HepG2 (cell line): ENCODE measurements at regions not wholly inside any gene's neighbourhood (a gene's known extent, or its start where the extent isn't known, plus 50 kb on each side); places are given as distances from the start of the nearest gene placed in this dataset.

Experiments
- ARNT ChIP-seq: fragments of 450-650 bp; IDR thresholded peaks from 2 replicates; pipeline ENCODE4 v1.6.1; 2017
- CBFB ChIP-seq: sonication (generic); formaldehyde crosslinking; IDR thresholded peaks from 2 replicates; pipeline ENCODE4 v1.4.0; 2020; ENCODE audit warnings: missing genetic modification reagents
- HNRNPLL ChIP-seq: fragments of 200-400 bp; formaldehyde crosslinking; IDR thresholded peaks from 2 replicates; pipeline ENCODE4 v1.6.1; 2017; ENCODE audit warnings: mild to moderate bottlenecking, low read depth, low read length; ENCODE audit not compliant: poor library complexity, severe bottlenecking
- HNRNPUL1 ChIP-seq: fragments of 200-400 bp; formaldehyde crosslinking; IDR thresholded peaks from 2 replicates; pipeline ENCODE4 v1.6.1; 2017; ENCODE audit warnings: low read depth, mild to moderate bottlenecking, low read length, moderate library complexity
- KDM2A ChIP-seq: sonication (generic); formaldehyde crosslinking; IDR thresholded peaks from 2 replicates; pipeline ENCODE4 v1.4.0; 2020; ENCODE audit warnings: low read depth, missing genetic modification reagents, borderline replicate concordance
- KDM5B ChIP-seq: sonication (generic); formaldehyde crosslinking; IDR thresholded peaks from 2 replicates; pipeline ENCODE4 v1.4.0; 2020; ENCODE audit warnings: missing genetic modification reagents, mild to moderate bottlenecking, borderline replicate concordance
- KMT2A ChIP-seq: sonication (generic); formaldehyde crosslinking; IDR thresholded peaks from 2 replicates; pipeline ENCODE4 v1.4.0; 2020; ENCODE audit warnings: missing genetic modification reagents
- MTA1 ChIP-seq: sonication (generic); formaldehyde crosslinking; IDR thresholded peaks from 2 replicates; pipeline ENCODE4 v1.4.0; 2020; ENCODE audit warnings: missing genetic modification reagents, mild to moderate bottlenecking, borderline replicate concordance
- NFKB2 ChIP-seq: sonication (generic); formaldehyde crosslinking; IDR thresholded peaks from 2 replicates; pipeline ENCODE4 v1.4.0; 2020; ENCODE audit warnings: missing genetic modification reagents, borderline replicate concordance
- PHF20 ChIP-seq: sonication (generic); formaldehyde crosslinking; IDR thresholded peaks from 2 replicates; pipeline ENCODE4 v1.5.0; 2020; ENCODE audit warnings: mild to moderate bottlenecking, missing genetic modification reagents
- RFX3 ChIP-seq: IDR thresholded peaks from 2 replicates; pipeline ENCODE4 v1.6.1; 2016; ENCODE audit warnings: missing biosample characterization, missing genetic modification reagents
- SATB2 ChIP-seq: sonication (generic); formaldehyde crosslinking; IDR thresholded peaks from 2 replicates; pipeline ENCODE4 v1.5.0; 2020; ENCODE audit warnings: missing genetic modification reagents
- SP4 ChIP-seq: sonication (generic); formaldehyde crosslinking; IDR thresholded peaks from 2 replicates; pipeline ENCODE4 v1.8.1; 2023; ENCODE audit warnings: mild to moderate bottlenecking, missing genetic modification reagents
- TBL1XR1 ChIP-seq: fragments of 150-350 bp; IDR thresholded peaks from 2 replicates; pipeline ENCODE4 v1.6.1; 2014; ENCODE audit warnings: borderline replicate concordance, low read length; ENCODE audit not compliant: partially characterized antibody
- ZBTB39 ChIP-seq: sonication (generic); formaldehyde crosslinking; IDR thresholded peaks from 2 replicates; pipeline ENCODE4 v1.5.0; 2020; ENCODE audit warnings: missing genetic modification reagents
- ZC3H13 ChIP-seq: sonication (generic); formaldehyde crosslinking; IDR thresholded peaks from 2 replicates; pipeline ENCODE4 v1.8.1; 2023; ENCODE audit warnings: mild to moderate bottlenecking, missing genetic modification reagents, moderate library complexity
- ZFP1 ChIP-seq: IDR thresholded peaks from 2 replicates; pipeline ENCODE4 v1.6.1; 2016
- ZNF121 ChIP-seq: sonication (generic); formaldehyde crosslinking; IDR thresholded peaks from 2 replicates; pipeline ENCODE4 v1.5.0; 2020; ENCODE audit warnings: mild to moderate bottlenecking, missing genetic modification reagents
- ZNF329 ChIP-seq: sonication (generic); formaldehyde crosslinking; IDR thresholded peaks from 2 replicates; pipeline ENCODE4 v1.9.0; 2021; ENCODE audit warnings: low read depth, mild to moderate bottlenecking, missing genetic modification reagents
- ZNF34 ChIP-seq: sonication (generic); formaldehyde crosslinking; IDR thresholded peaks from 2 replicates; pipeline ENCODE4 v1.4.0; 2020; ENCODE audit warnings: mild to moderate bottlenecking, missing genetic modification reagents, borderline replicate concordance
- ZNF343 ChIP-seq: sonication (generic); formaldehyde crosslinking; IDR thresholded peaks from 2 replicates; pipeline ENCODE4 v1.4.0; 2020; ENCODE audit warnings: mild to moderate bottlenecking, missing genetic modification reagents
- ZNF432 ChIP-seq: sonication (generic); formaldehyde crosslinking; IDR thresholded peaks from 2 replicates; pipeline ENCODE4 v1.5.0; 2020; ENCODE audit warnings: missing genetic modification reagents, mild to moderate bottlenecking, borderline replicate concordance
- ZNF468 ChIP-seq: sonication (generic); formaldehyde crosslinking; IDR thresholded peaks from 2 replicates; pipeline ENCODE4 v1.8.0; 2022; ENCODE audit warnings: mild to moderate bottlenecking, moderate library complexity, missing genetic modification reagents
- ZNF556 ChIP-seq: sonication (generic); formaldehyde crosslinking; IDR thresholded peaks from 2 replicates; pipeline ENCODE4 v1.4.0; 2020; ENCODE audit warnings: mild to moderate bottlenecking, missing genetic modification reagents, borderline replicate concordance
- ZNF563 ChIP-seq: sonication (generic); formaldehyde crosslinking; IDR thresholded peaks from 2 replicates; pipeline ENCODE4 v1.8.0; 2022; ENCODE audit warnings: mild to moderate bottlenecking, moderate library complexity, missing genetic modification reagents
- ZNF674 ChIP-seq: sonication (generic); formaldehyde crosslinking; IDR thresholded peaks from 2 replicates; pipeline ENCODE4 v1.5.0; 2020; ENCODE audit warnings: low read depth, mild to moderate bottlenecking, missing genetic modification reagents
- TF ChIP-seq, protein P1 (sequence below): sonication (generic); formaldehyde crosslinking; IDR thresholded peaks from 2 replicates; pipeline ENCODE4 v1.4.0; 2020; ENCODE audit warnings: low read depth, missing genetic modification reagents

DNA sequence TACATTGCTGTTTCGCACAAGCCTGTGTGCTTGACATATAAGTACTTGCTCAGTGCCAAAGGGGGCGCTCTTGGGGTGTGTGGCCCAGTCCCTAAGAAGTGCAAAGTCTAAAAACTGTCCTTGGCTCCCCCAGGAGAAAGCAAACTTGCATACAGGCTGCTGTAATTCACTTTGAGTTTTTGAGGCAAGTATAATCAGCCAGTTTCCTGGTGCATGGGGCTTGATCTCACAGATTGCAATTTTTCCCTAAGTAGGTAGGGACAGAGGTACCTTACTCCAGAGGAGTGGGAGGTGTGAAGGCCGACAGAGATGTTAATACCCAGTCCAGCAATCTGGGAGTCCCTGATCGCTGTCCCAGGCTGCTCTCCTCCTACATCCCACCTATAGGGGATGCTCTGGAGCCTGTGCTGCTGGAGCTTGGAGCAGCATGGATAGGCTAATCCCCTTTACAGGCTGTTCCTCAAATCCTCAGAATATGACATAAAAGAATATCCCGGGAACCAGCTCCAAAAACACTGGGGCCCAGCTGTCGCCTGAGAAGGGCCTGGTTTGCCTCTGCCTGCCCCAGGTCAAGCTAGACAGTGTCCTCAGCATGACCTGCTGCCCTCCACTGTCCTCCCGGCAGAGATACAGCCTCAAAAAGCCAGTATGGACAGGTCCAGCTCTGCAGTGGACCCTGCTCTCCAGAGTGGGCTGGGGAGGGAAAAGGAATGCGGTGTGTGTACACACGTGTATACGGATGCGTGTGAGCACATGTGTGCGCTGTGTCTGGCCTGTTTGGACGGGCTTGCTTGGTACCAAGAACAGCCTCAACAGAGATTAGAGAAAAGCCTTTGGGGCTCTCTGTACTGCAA, 136.5 kb upstream of the HAAO start (continued):
- TF ChIP-seq ZNF468 (CRISPR knock-in tag): no peak
- TF ChIP-seq SATB2 (CRISPR knock-in tag): no peak
- TF ChIP-seq SP4 (CRISPR knock-in tag): no peak
- peak; percentile 93 for TF ChIP-seq KDM5B (CRISPR knock-in tag)
- peak; percentile 72 for TF ChIP-seq KDM2A (CRISPR knock-in tag)
- no peak for TF ChIP-seq ZNF343 (CRISPR knock-in tag)
- peak; percentile 45 for TF ChIP-seq MTA1
- 0 out of 2 replicates have a peak, but pooled peaks have one; percentile 82 for TF ChIP-seq NFKB2 (CRISPR knock-in tag)
- TF ChIP-seq ZFP1 (CRISPR knock-in tag): no peak; the same call in 1 of the 2 replicates
- no peak for TF ChIP-seq ZNF432 (CRISPR knock-in tag)
- TF ChIP-seq PHF20: no peak
- TF ChIP-seq ARNT: no peak
- TF ChIP-seq TBL1XR1: no peak
- TF ChIP-seq HNRNPLL: no peak
- peak; percentile 40; the same call in 1 of the 2 replicates for TF ChIP-seq KMT2A (CRISPR knock-in tag)
- TF ChIP-seq ZC3H13: peak; percentile 64; the same call in 1 of the 2 replicates
- no peak for TF ChIP-seq CBFB (CRISPR knock-in tag)
- TF ChIP-seq HNRNPUL1: no peak
- TF ChIP-seq ZNF329 (CRISPR knock-in tag): no peak
- TF ChIP-seq ZNF563: no peak
- peak; percentile 92; the same call in 1 of the 2 replicates for TF ChIP-seq ZBTB39 (CRISPR knock-in tag)
- TF ChIP-seq RFX3: no peak
- TF ChIP-seq ZNF121 (CRISPR knock-in tag): peak; percentile 66
- TF ChIP-seq ZNF34 (CRISPR knock-in tag): no peak
- TF ChIP-seq, protein P1, sequence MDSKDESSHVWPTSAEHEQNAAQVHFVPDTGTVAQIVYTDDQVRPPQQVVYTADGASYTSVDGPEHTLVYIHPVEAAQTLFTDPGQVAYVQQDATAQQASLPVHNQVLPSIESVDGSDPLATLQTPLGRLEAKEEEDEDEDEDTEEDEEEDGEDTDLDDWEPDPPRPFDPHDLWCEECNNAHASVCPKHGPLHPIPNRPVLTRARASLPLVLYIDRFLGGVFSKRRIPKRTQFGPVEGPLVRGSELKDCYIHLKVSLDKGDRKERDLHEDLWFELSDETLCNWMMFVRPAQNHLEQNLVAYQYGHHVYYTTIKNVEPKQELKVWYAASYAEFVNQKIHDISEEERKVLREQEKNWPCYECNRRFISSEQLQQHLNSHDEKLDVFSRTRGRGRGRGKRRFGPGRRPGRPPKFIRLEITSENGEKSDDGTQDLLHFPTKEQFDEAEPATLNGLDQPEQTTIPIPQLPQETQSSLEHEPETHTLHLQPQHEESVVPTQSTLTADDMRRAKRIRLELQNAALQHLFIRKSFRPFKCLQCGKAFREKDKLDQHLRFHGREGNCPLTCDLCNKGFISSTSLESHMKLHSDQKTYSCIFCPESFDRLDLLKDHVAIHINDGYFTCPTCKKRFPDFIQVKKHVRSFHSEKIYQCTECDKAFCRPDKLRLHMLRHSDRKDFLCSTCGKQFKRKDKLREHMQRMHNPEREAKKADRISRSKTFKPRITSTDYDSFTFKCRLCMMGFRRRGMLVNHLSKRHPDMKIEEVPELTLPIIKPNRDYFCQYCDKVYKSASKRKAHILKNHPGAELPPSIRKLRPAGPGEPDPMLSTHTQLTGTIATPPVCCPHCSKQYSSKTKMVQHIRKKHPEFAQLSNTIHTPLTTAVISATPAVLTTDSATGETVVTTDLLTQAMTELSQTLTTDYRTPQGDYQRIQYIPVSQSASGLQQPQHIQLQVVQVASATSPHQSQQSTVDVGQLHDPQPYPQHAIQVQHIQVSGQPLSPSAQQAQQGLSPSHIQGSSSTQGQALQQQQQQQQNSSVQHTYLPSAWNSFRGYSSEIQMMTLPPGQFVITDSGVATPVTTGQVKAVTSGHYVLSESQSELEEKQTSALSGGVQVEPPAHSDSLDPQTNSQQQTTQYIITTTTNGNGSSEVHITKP (CRISPR knock-in tag): peak; percentile 18
- no peak; the same call in 1 of the 2 replicates for TF ChIP-seq ZNF556 (CRISPR knock-in tag)
- TF ChIP-seq ZNF674 (CRISPR knock-in tag): no peak
